Fibroblast of skin of left quadriceps (primary cell): ENCODE measurements at regions not wholly inside any gene's neighbourhood (a gene's known extent, or its start where the extent isn't known, plus 50 kb on each side); places are given as distances from the start of the nearest gene placed in this dataset.
"Not testable (repeated sequence)": the region's sequence is repeated elsewhere in the genome, so short reads cannot be mapped to it uniquely, and the experiment has no call there.

Source experiments
- DNase-seq, 2 experiments: peaks; one replicate each; pipeline ENCODE4 v3.0.0-alpha.2; 2013; ENCODE audit warnings: low read depth in 2 of 2

- peak; percentile 61 to 63 for DNase-seq
Observed at GRCh38 chr12:105481392-105482300, 151.2 kb downstream of the C12orf75 start.

- DNase-seq = peak in 1 of 2 experiments; percentile 29
Observed at GRCh38 chr12:105482951-105483350, 152.5 kb downstream of the C12orf75 start.

- no peak for DNase-seq
Observed at GRCh38 chr12:105483691-105484090, 153.2 kb downstream of the C12orf75 start.

DNA sequence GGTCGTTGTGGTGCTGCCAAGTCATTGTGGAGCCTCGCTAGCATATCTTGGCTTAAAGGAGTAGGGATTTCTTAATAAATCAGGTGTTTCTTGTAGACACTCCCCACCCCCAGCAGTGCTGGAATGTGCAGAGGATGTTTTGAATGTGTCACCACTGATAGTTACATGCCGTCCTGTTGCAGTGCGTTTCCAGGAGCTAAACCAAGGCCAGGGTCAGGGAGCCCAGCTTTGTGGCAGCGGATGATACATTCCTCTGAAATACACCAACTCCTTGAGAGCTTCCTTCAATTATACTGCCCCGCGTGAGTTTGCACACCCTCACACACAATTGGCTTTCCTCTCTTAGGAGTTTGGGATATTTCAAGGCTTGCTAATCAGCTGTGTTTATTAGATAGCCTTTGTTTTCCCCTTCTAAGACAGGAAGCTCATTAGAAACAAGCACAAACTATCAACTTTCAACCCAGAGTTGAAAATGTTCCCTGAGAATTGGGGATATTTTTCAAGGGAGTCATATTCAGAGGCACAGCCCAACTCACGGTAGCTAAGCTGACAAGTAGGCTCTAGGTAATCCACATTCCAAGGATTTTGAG lies 154.9 kb downstream of the C12orf75 start:
- DNase-seq = peak in 1 of 2 experiments; percentile 40

- DNase-seq = no peak
Observed at GRCh38 chr12:105485921-105486320, 155.4 kb downstream of the C12orf75 start.

GRCh38 chr12:105487963-105488362 lies 157.5 kb downstream of the C12orf75 start:
- DNase-seq = no peak

DNA sequence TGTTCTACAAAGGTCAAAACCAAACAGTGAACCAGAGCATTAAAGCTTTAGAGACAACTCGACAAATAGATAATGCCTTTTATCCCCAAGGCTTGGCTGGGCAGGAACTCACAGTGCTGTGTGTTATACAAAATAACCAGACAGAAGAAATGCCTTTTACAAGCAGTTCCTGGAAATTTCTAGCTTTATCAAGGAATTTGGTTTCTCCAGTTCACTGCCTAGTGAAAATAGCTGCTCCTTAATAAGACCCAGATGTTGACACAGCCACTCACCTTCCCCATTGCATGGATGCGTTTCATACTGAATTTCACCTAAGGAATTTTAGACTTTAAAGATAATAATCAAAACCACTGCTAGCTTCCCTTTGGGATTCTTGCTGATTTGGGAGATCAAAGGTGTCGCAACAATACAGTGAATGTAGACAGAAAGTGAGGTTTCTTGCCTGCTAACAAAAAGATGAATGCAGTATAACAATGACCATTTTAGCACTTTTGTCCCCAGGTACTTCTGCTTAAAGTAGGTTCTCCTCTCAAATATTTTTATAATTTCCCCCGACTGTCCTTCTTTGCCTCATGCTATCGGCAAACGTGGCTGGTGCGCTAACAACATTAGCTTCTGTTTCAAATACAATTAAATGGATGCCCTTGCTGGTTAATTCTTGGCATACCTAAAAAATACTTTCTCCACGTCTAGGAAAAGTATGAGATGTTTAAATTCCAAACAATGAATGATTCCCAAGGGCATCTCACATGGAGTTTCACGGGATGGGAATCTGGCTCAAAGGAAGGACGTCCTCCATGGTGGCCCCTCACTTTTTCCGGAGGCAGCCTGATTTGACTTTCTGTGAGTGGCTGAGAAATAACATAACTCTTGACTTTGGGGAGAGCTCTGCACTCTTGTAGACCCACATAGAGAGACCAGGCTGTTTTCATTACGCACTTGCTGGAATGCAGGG lies 162.4 kb downstream of the C12orf75 start:
- peak; percentile 93 for DNase-seq

DNA sequence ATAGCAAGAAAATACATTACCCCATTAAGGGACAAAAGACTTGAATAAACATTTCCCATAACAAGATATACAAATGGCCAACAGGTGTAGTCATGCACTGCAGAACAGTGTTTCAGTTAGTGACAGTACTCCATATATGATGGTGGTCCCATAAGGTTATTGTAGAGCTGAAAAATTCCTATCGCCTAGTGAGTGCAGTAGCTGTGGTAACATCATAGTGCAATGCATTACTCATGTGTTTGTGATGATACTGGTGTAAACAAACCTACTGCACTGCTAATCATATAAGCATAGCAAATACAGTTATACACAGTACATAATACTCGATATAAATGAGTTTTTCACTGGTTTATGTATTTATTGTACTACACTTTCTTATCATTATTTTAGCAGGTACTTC lies 168.7 kb downstream of the C12orf75 start:
- DNase-seq = no peak

DNA sequence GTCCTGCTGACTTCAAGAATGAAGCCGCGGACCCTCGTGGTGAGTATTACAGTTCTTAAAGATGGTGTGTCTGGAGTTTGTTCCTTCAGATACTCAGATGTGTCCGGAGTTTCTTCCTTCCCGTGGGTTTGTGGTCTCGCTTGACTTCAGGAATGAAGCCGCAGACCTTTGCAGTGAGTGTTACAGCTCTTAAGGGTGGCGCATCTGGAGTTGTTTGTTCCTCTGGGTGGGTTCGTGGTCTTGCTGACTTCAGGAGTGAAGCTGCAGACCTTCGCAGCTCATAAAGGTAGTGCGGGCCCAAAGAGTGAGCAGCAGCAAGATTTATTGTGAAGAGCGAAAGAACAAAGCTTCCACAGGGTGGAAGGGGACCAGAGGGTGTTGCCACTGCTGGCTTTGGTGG lies 170.2 kb downstream of the C12orf75 start:
- DNase-seq = not testable (repeated sequence)

DNA sequence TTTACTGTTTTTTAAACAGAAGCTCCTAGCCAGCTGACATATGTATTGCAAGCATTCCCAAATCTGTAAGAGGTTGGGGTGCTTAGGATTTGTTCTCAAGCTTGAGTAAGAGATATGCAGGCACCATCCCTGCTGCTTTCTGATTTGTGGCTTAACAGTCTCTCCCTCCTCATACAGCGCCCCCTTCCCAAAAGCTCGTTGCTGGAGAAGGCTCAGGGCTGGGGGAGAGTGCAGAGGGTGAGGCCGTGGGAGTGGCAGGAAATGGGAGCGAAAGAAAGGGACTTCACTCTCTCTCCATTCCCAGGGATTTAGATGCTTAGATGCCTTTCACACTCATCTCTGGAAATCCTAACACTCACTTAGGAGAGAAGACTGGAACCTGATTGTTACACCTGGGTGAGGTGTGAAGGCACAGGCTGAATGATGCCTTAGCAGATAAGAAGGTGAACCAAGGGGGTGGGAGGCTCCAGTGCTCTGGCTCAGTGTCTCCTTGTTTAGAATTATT lies 172.0 kb downstream of the C12orf75 start:
- no peak for DNase-seq

DNA sequence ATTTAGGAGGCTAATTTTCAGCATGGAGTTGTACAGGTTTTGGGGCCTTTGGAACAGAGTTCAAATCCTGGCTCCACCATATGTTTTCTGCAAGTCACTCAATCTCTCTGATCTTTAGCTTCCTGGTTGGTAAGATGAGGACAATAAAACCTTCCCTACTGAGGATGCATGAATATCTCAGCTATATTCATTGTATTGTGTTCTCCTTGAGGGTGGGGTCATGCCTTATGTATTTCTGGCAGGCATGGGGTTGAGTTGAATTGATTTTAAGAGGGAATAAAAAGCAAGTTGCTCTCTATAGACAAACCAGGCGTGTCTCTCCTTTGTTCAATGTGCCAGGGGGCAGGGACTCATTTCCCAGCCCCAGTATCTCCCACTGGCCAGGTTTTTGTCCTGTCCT lies 173.1 kb downstream of the C12orf75 start:
- no peak for DNase-seq

DNA sequence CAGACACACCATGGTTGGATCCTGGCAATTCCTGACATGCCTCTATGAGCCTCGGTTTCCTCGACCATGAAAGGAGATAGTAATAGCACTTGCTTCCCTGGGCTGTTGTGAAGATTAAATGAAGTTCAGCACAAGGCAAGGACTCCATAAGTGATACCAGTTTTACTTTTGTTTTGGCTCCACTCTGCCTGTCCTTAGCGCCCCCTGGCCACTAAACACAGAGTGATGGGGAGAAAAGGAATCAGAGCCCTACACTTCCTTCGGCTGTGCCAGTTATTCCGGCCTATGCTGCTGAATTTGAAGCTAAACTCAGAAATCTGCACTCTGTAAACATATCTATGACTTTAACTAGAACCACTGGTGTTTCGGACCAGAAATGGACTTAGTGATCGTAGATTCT lies 173.8 kb downstream of the C12orf75 start:
- DNase-seq = no peak

DNA sequence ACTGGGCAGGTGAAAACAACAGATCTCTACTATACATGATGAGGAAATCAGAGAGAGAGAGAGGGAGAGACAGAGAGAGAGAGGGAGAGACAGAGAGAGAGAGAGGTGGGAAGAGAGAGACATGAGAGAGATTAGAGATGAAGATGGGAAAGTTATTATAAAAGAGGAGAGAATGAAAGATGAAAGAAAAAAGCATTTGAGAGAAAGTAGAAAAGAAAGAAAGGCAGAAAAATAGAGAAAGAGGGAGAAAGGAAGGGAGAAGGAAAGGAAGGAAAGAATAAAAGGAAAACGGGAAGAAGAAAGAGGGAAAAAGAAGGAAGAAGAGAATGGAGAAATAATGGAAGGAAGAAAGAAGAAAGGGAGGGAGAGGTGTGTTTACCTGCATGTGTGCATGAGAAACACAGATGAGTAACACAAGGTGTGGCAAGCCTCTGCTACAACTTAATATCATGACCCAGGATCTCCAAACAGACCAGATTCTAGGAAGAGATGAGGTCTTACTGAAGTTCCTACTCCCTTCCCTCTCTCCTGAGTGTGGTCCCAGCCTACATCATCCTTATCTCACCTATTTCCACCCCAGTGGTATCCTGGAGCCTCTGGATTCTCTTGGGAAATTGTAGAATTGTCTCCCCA lies 176.3 kb downstream of the C12orf75 start:
- no peak for DNase-seq

- DNase-seq = peak; percentile 55 to 58
Observed at GRCh38 chr12:105507311-105508038, 177.0 kb downstream of the C12orf75 start.

DNA sequence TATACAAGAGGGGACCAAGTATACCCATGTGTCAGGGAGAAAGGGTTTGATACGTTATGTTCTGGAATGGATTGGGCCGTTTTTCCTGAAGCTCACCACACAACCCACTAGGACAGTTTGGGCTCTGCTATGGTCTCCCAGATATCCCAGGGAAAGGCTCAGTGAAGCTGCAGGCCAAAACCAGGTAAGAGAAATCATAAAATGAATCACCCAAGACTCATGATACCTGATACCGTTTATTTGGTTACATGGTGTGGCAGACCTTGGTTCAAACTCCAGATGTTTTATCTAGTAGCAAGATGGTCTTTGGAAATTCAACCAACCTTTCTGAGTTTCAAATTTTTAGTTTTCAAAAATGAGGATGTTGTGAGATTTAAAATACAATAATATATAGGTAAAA lies 177.6 kb downstream of the C12orf75 start:
- no peak for DNase-seq

DNA sequence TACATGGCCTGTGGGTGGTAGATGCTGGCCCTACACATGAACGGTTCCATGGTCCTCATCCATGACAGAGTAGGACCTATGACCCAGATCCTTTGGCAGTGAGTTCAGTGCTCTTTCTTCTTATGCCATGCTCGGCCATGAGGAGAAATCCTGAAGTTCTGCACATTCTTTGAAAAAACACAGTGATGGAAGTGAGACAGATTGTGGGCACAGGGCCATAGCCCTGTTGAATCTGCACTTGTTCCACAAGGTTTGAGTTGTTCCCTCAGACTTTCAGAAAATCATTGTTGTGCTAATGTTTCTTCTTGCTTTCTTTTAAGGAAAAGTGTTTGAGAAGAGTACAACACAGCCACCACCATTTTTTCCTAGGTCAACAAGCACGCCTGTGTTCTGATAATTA lies 180.0 kb downstream of the C12orf75 start:
- no peak for DNase-seq

DNA sequence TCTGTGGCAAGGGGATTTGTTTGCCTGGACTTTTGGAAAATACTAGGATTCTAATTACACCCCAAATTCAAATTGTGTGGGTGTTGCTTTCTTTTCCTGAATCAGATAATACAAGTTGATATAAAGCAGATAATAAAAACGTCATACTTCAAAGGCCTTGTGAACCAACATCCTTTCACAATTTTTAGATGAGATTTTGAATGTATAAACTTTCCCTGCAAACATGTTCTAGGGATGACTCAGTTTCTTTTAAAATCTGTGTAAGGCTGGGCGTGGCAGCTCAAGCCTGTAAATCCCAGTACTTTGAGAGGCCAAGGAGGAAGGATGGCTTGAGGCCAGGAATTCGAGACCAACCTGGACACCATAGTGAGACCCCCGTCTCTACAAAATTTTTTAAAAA lies 182.4 kb downstream of the C12orf75 start:
- DNase-seq = not testable (repeated sequence)

GRCh38 chr12:105522166-105522825 lies 191.8 kb downstream of the C12orf75 start:
- peak; percentile 66 to 72 for DNase-seq

DNA sequence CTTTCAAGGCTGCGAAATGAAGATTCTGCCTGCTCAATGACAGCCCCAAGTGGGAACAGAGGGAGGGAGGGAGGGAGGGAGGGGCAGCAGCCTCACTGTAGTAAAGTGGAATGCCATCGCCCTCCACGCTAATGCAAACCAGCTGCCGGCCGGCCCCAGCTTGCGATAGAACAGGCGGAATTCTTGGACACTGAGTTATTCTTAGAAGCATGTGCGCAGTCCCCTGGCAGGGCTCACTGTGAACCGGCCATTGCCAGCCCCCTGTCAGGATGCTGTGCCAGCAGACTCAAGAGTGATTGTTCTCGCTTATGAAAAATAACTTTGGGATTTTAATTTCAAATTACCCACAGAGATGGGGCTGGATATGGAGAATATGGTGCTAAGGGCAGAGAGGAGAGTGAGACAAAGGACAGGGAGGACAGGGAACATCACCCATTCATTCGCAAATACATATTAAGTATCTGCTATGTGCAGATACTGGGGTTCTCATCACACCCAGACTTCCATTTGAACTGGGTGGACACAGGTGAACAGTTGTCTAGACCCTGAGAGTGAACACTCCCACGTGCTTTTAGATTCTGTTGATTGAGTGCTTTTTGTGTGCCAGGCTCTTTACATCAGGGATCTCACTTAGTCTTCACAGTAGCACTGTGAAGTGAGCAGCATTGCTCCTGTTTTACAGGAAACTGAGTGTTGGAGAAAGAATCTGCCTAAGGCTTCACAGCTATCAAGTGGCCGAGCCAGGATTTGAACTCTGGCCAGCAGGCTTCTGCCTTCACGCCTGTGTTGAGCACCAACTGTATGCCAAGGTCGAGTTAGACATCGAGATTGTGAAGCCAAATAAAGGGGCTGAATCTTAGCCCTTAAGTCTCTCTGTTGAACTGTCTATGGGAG lies 192.9 kb downstream of the C12orf75 start:
- DNase-seq = peak; percentile 90 to 91
